Activated naive CD4-positive, alpha-beta T cell treated with anti-CD3 and anti-CD28 coated beads for 36 hours (primary cell): ENCODE measurements at regions not wholly inside any gene's neighbourhood (a gene's known extent, or its start where the extent isn't known, plus 50 kb on each side); places are given as distances from the start of the nearest gene placed in this dataset.
"Not testable (repeated sequence)": the region's sequence is repeated elsewhere in the genome, so short reads cannot be mapped to it uniquely, and the experiment has no call there.

Experiments used
- CTCF ChIA-PET: fragments of 350-600 bp; sonication (Branson Sonifier 250); formaldehyde crosslinking; loops from one replicate; lab custom pipeline; 2021; ENCODE audit warnings: antibody characterized with exemption; lab: Charles Lee
- DNase-seq: peaks from one replicate; pipeline ENCODE4 v3.0.0-alpha.2; 2020
- H3K27ac Mint-ChIP-seq: one replicate; pipeline ENCODE4 v1.8.0; 2021; ENCODE audit warnings: mild to moderate bottlenecking, mixed read lengths
- H3K27me3 Mint-ChIP-seq: one replicate; pipeline ENCODE4 v1.8.0; 2021; ENCODE audit warnings: low read depth, mixed read lengths
- H3K36me3 Mint-ChIP-seq: one replicate; pipeline ENCODE4 v1.8.0; 2021; ENCODE audit warnings: low read depth, mixed read lengths
- H3K4me1 Mint-ChIP-seq: one replicate; pipeline ENCODE4 v1.8.0; 2021; ENCODE audit warnings: low read depth, mixed read lengths
- H3K4me3 Mint-ChIP-seq: one replicate; pipeline ENCODE4 v1.8.0; 2021; ENCODE audit warnings: mild to moderate bottlenecking, moderate library complexity, mixed read lengths
- H3K9me3 Mint-ChIP-seq: one replicate; pipeline ENCODE4 v1.8.0; 2021; ENCODE audit warnings: mixed read lengths
- intact Hi-C: fragments of 100-400 bp; cut with micrococcal nuclease; formaldehyde crosslinking; loops from one replicate; pipeline ENCODE4 v1.15.1; 2023

GRCh38 chr5:102592586-102592985, 93.8 kb upstream of the SLCO6A1 start:
- H3K4me3 Mint-ChIP-seq, H3K27ac Mint-ChIP-seq, H3K9me3 Mint-ChIP-seq, H3K36me3 Mint-ChIP-seq, DNase-seq, H3K27me3 Mint-ChIP-seq: not testable (repeated sequence)
- H3K4me1 Mint-ChIP-seq, result peaks cover 18% of the 10 kb centered on the region
- CTCF ChIA-PET, result interaction anchor here (0.6 to 1.1 kb wide), 2 partner anchors 47 to 89 kb away, joined by 3 to 4 read pairs; no protein-coding TSS in a partner anchor
- intact Hi-C loops, result loop anchor here (10.0 kb wide), 1 partner anchor 882 kb away; no protein-coding TSS in a partner anchor

- Mint-ChIP-seq H3K9me3 (peaks cover 5% of the 10 kb centered on the region), H3K36me3 (no peaks in the 10 kb centered on the region), H3K27ac (no peak overlapping the region), H3K4me3 (no peak overlapping the region), H3K27me3 (no peaks in the 10 kb centered on the region), H3K4me1 (peaks cover 18% of the 10 kb centered on the region)
- intact Hi-C loops, result loop anchor here (10.0 kb wide), 1 partner anchor 881 kb away; no protein-coding TSS in a partner anchor
- no peak for DNase-seq
- CTCF ChIA-PET, result no interaction called here
Measured at GRCh38 chr5:102594192-102594591, 95.4 kb upstream of the SLCO6A1 start.

GRCh38 chr5:102595332-102595731, 96.5 kb upstream of the SLCO6A1 start:
- Mint-ChIP-seq H3K4me3 (no peak overlapping the region), H3K27me3 (no peaks in the 10 kb centered on the region), H3K36me3 (no peaks in the 10 kb centered on the region), H3K4me1 (peaks cover 18% of the 10 kb centered on the region), H3K27ac (no peak overlapping the region), H3K9me3 (peaks cover 5% of the 10 kb centered on the region)
- intact Hi-C loops, result loop anchor here (5.0 to 10.0 kb wide), 2 partner anchors 152 to 879 kb away; no protein-coding TSS in a partner anchor
- CTCF ChIA-PET, result no interaction called here
- DNase-seq, result no peak

GRCh38 chr5:102596113-102596512, 97.3 kb upstream of the SLCO6A1 start:
- H3K27me3 Mint-ChIP-seq, result no peaks in the 10 kb centered on the region
- H3K36me3 Mint-ChIP-seq, result no peaks in the 10 kb centered on the region
- intact Hi-C loops, result loop anchor here (5.0 to 10.0 kb wide), 2 partner anchors 151 to 879 kb away; no protein-coding TSS in a partner anchor
- no peak overlapping the region for H3K4me3 Mint-ChIP-seq
- CTCF ChIA-PET, result interaction anchor here (0.6 kb wide), 1 partner anchor 629 kb away, joined by 3 read pairs; no protein-coding TSS in a partner anchor
- peaks cover 18% of the 10 kb centered on the region for H3K4me1 Mint-ChIP-seq
- no peak overlapping the region for H3K27ac Mint-ChIP-seq
- peaks cover 5% of the 10 kb centered on the region for H3K9me3 Mint-ChIP-seq
- DNase-seq, result no peak

GRCh38 chr5:102596951-102597350, 98.2 kb upstream of the SLCO6A1 start:
- H3K36me3 Mint-ChIP-seq, result no peaks in the 10 kb centered on the region
- no peak for DNase-seq

GRCh38 chr5:102599289-102599688, 100.5 kb upstream of the SLCO6A1 start:
- H3K9me3 Mint-ChIP-seq, result peaks cover under 1% of the 10 kb centered on the region
- H3K27ac Mint-ChIP-seq, result no peak overlapping the region
- no peaks in the 10 kb centered on the region for H3K36me3 Mint-ChIP-seq
- no peak for DNase-seq
- peaks cover 13% of the 10 kb centered on the region for H3K4me1 Mint-ChIP-seq
- CTCF ChIA-PET, result interaction anchor here (0.6 kb wide), 1 partner anchor 692 kb away, joined by 3 read pairs; no protein-coding TSS in a partner anchor
- intact Hi-C loops, result loop anchor here (5.0 to 10.0 kb wide), 2 partner anchors 148 to 876 kb away; no protein-coding TSS in a partner anchor
- H3K4me3 Mint-ChIP-seq, result no peak overlapping the region
- peaks cover 6% of the 10 kb centered on the region for H3K27me3 Mint-ChIP-seq

More at GRCh38 chr5:102596951-102597350, 98.2 kb upstream of the SLCO6A1 start:
- Mint-ChIP-seq H3K4me1 (peaks cover 15% of the 10 kb centered on the region), H3K27me3 (no peaks in the 10 kb centered on the region), H3K4me3 (no peak overlapping the region), H3K9me3 (peaks cover 5% of the 10 kb centered on the region), H3K27ac (no peak overlapping the region)
- CTCF ChIA-PET, result no interaction called here
- intact Hi-C loops, result loop anchor here (5.0 to 10.0 kb wide), 2 partner anchors 150 to 878 kb away; no protein-coding TSS in a partner anchor

- Mint-ChIP-seq H3K36me3 (no peaks in the 10 kb centered on the region), H3K27ac (no peak overlapping the region), H3K9me3 (no peaks in the 10 kb centered on the region), H3K27me3 (peaks cover 6% of the 10 kb centered on the region), H3K4me1 (peaks cover 9% of the 10 kb centered on the region), H3K4me3 (no peak overlapping the region)
- intact Hi-C loops, result no loop called here
- no peak for DNase-seq
- CTCF ChIA-PET, result no interaction called here
Measured at GRCh38 chr5:102600964-102601363, 102.2 kb upstream of the SLCO6A1 start.

GRCh38 chr5:102603670-102604069, 104.9 kb upstream of the SLCO6A1 start:
- CTCF ChIA-PET, result no interaction called here
- Mint-ChIP-seq H3K36me3 (no peaks in the 10 kb centered on the region), H3K27ac (no peak overlapping the region), H3K4me3 (no peak overlapping the region), H3K4me1 (no peaks in the 10 kb centered on the region), H3K27me3 (peaks cover 8% of the 10 kb centered on the region), H3K9me3 (no peaks in the 10 kb centered on the region)
- no peak for DNase-seq
- intact Hi-C loops, result no loop called here

- intact Hi-C loops, result no loop called here
- H3K36me3 Mint-ChIP-seq, result no peaks in the 10 kb centered on the region
- H3K27me3 Mint-ChIP-seq, result peaks cover 6% of the 10 kb centered on the region
- H3K27ac Mint-ChIP-seq, result no peak overlapping the region
- CTCF ChIA-PET, result no interaction called here
- no peak for DNase-seq
- no peak overlapping the region for H3K4me3 Mint-ChIP-seq
- no peaks in the 10 kb centered on the region for H3K9me3 Mint-ChIP-seq
- H3K4me1 Mint-ChIP-seq, result no peaks in the 10 kb centered on the region
Measured at GRCh38 chr5:102608414-102608813, 109.6 kb upstream of the SLCO6A1 start.

GRCh38 chr5:102611312-102611711, 112.5 kb upstream of the SLCO6A1 start:
- H3K36me3 Mint-ChIP-seq, result no peaks in the 10 kb centered on the region
- CTCF ChIA-PET, result no interaction called here
- no peak overlapping the region for H3K27ac Mint-ChIP-seq
- DNase-seq, result no peak
- intact Hi-C loops, result no loop called here
- no peaks in the 10 kb centered on the region for H3K4me1 Mint-ChIP-seq
- H3K27me3 Mint-ChIP-seq, result peaks cover 21% of the 10 kb centered on the region
- no peaks in the 10 kb centered on the region for H3K9me3 Mint-ChIP-seq
- no peak overlapping the region for H3K4me3 Mint-ChIP-seq

- DNase-seq, result no peak
- no peaks in the 10 kb centered on the region for H3K4me1 Mint-ChIP-seq
- H3K4me3 Mint-ChIP-seq, result no peak overlapping the region
- intact Hi-C loops, result no loop called here
- no peak overlapping the region for H3K27ac Mint-ChIP-seq
- no peaks in the 10 kb centered on the region for H3K9me3 Mint-ChIP-seq
- CTCF ChIA-PET, result no interaction called here
- H3K27me3 Mint-ChIP-seq, result peaks cover 22% of the 10 kb centered on the region
- H3K36me3 Mint-ChIP-seq, result no peaks in the 10 kb centered on the region
Measured at GRCh38 chr5:102613661-102614060, 114.9 kb upstream of the SLCO6A1 start.

- H3K27ac Mint-ChIP-seq, result no peak overlapping the region
- peaks cover 25% of the 10 kb centered on the region for H3K27me3 Mint-ChIP-seq
- CTCF ChIA-PET, result no interaction called here
- DNase-seq, result no peak
- no peaks in the 10 kb centered on the region for H3K4me1 Mint-ChIP-seq
- no peaks in the 10 kb centered on the region for H3K36me3 Mint-ChIP-seq
- H3K4me3 Mint-ChIP-seq, result no peak overlapping the region
- peaks cover 1% of the 10 kb centered on the region for H3K9me3 Mint-ChIP-seq
- intact Hi-C loops, result no loop called here
Measured at GRCh38 chr5:102617191-102618187, 118.7 kb upstream of the SLCO6A1 start.
